Caco-2 (cell line): ENCODE measurements at regions not wholly inside any gene's neighbourhood (a gene's known extent, or its start where the extent isn't known, plus 50 kb on each side); places are given as distances from the start of the nearest gene placed in this dataset.

ENCODE experiments used
- BruUV-seq: library from RNA; stranded (reverse); fragments of 400-500 nt; replicated peaks from 2 replicates; lab custom pipeline; 2021; lab: Mats Ljungman, UMichigan
- CTCF ChIA-PET: fragments of 300-600 bp; sonication (Branson Sonifier 250); formaldehyde crosslinking; loops from one replicate; lab custom pipeline; 2022; ENCODE audit warnings: antibody characterized with exemption; lab: Charles Lee
- POLR2A ChIA-PET: fragments of 300-600 bp; sonication (Branson Sonifier 250); formaldehyde crosslinking; loops from one replicate; lab custom pipeline; 2022; ENCODE audit warnings: antibody characterized with exemption; lab: Charles Lee
- DNase-seq, 2 experiments: peaks; one replicate each; pipeline versions ENCODE4 v3.0.0 to v3.0.0-alpha.2; 2020 to 2022
- H3K27me3 ChIP-seq: replicated peaks from 2 replicates; pipeline ENCODE4 v1.6.0; 2011; ENCODE audit warnings: low read length; ENCODE audit not compliant: control insufficient read depth, insufficient read depth
- H3K36me3 ChIP-seq: 2 replicates; pipeline ENCODE4 v1.5.1; 2011; ENCODE audit warnings: low read length; ENCODE audit not compliant: control insufficient read depth, insufficient read depth
- H3K4me1 ChIP-seq: fragments of 250-450 bp; sonication (Bioruptor Pico); 2 replicates; pipeline ENCODE4 v1.5.1; 2020; ENCODE audit warnings: mild to moderate bottlenecking
- H3K4me3 ChIP-seq: 2 replicates; pipeline ENCODE4 v1.5.1; 2011; ENCODE audit warnings: low read depth, mild to moderate bottlenecking, control low read depth, low read length
- H3K9me3 ChIP-seq: fragments of 250-450 bp; sonication (Bioruptor Pico); 2 replicates; pipeline ENCODE4 v1.5.1; 2020; ENCODE audit warnings: mild to moderate bottlenecking, moderate library complexity
- H3K27ac Mint-ChIP-seq: one replicate; pipeline ENCODE4 v1.8.0; 2022; ENCODE audit warnings: mixed read lengths; ENCODE audit not compliant: unreplicated experiment
- H3K27me3 Mint-ChIP-seq: one replicate; pipeline ENCODE4 v1.8.0; 2022; ENCODE audit warnings: mixed read lengths; ENCODE audit not compliant: insufficient read depth, unreplicated experiment
- H3K36me3 Mint-ChIP-seq: one replicate; pipeline ENCODE4 v1.8.0; 2022; ENCODE audit warnings: mild to moderate bottlenecking, mixed read lengths; ENCODE audit not compliant: insufficient read depth, unreplicated experiment
- H3K4me1 Mint-ChIP-seq: one replicate; pipeline ENCODE4 v1.8.0; 2022; ENCODE audit warnings: low read depth, mixed read lengths; ENCODE audit not compliant: unreplicated experiment
- H3K4me3 Mint-ChIP-seq: one replicate; pipeline ENCODE4 v1.8.0; 2022; ENCODE audit warnings: mild to moderate bottlenecking, moderate library complexity, mixed read lengths; ENCODE audit not compliant: unreplicated experiment
- H3K9me3 Mint-ChIP-seq: one replicate; pipeline ENCODE4 v1.8.0; 2022; ENCODE audit warnings: mixed read lengths; ENCODE audit not compliant: unreplicated experiment
- CTCF ChIP-seq, 2 experiments: fragments of 200-600 bp in 1 of 2; IDR thresholded peaks; 1 replicate in 1 of 2; 2 replicates in 1 of 2; pipeline versions ENCODE4 v1.5.1 to v1.8.0; 2011 to 2022; ENCODE audit warnings: antibody characterized with exemption in 1 of 2, control low read depth in 1 of 2, inconsistent platforms in 1 of 2, low read depth in 1 of 2, low read length in 1 of 2, mild to moderate bottlenecking in 1 of 2, moderate library complexity in 1 of 2; ENCODE audit not compliant: insufficient read depth in 1 of 2, severe bottlenecking in 1 of 2, unreplicated experiment in 1 of 2
- intact Hi-C: fragments of 100-400 bp; cut with micrococcal nuclease; formaldehyde crosslinking; loops from one replicate; pipeline ENCODE4 v1.10.0; 2022; ENCODE audit not compliant: unreplicated experiment

- DNase-seq, result no peak
- Histone ChIP-seq H3K4me3 (no peak overlapping the region), H3K4me1 (peaks cover 10% of the 10 kb centered on the region; the same call in 1 of the 2 replicates), H3K36me3 (no peaks in the 10 kb centered on the region), H3K9me3 (no peaks in the 10 kb centered on the region), H3K27me3 (0 out of 2 replicates have a peak, but pooled peaks cover 1% of the 10 kb centered on the region)
- Mint-ChIP-seq H3K9me3 (no peaks in the 10 kb centered on the region), H3K27me3 (no peaks in the 10 kb centered on the region), H3K36me3 (no peaks in the 10 kb centered on the region), H3K27ac (no peak overlapping the region), H3K4me3 (no peak overlapping the region), H3K4me1 (peaks cover 8% of the 10 kb centered on the region)
- ChIA-PET POLR2A (no interaction called here), CTCF (no interaction called here)
- intact Hi-C loops, result no loop called here
- no TSS peak for BruUV-seq
- no peak for TF ChIP-seq CTCF (IDR thresholded peaks at IDR 0.05; ENCODE audit: insufficient read depth in 1 of 2, low read depth in 1 of 2, low read length in 1 of 2, severe bottlenecking in 1 of 2, unreplicated experiment in 1 of 2)
Observed at GRCh38 chr17:70604854-70605253, 435.5 kb downstream of the KCNJ2 start.

- Mint-ChIP-seq H3K27me3 (no peaks in the 10 kb centered on the region), H3K4me1 (peaks cover 8% of the 10 kb centered on the region), H3K36me3 (no peaks in the 10 kb centered on the region), H3K9me3 (no peaks in the 10 kb centered on the region), H3K27ac (no peak overlapping the region), H3K4me3 (no peak overlapping the region)
- peaks cover 10% of the 10 kb centered on the region; the same call in 1 of the 2 replicates for H3K4me1 ChIP-seq
- H3K9me3 ChIP-seq, result no peaks in the 10 kb centered on the region
- no peak for DNase-seq
- TF ChIP-seq CTCF (IDR thresholded peaks at IDR 0.05; ENCODE audit: insufficient read depth in 1 of 2, low read depth in 1 of 2, low read length in 1 of 2, severe bottlenecking in 1 of 2, unreplicated experiment in 1 of 2), result no peak
- no TSS peak for BruUV-seq
- intact Hi-C loops, result no loop called here
- no peaks in the 10 kb centered on the region for H3K36me3 ChIP-seq
- CTCF ChIA-PET, result no interaction called here
- no peak overlapping the region for H3K4me3 ChIP-seq
- 0 out of 2 replicates have a peak, but pooled peaks cover 1% of the 10 kb centered on the region for H3K27me3 ChIP-seq
- POLR2A ChIA-PET, result no interaction called here
Observed at GRCh38 chr17:70606086-70606485, 436.8 kb downstream of the KCNJ2 start.

- H3K4me3 Mint-ChIP-seq, result no peak overlapping the region
- 0 out of 2 replicates have a peak, but pooled peaks cover 1% of the 10 kb centered on the region for H3K27me3 ChIP-seq
- intact Hi-C loops, result no loop called here
- no peak overlapping the region for H3K4me3 ChIP-seq
- peaks cover 8% of the 10 kb centered on the region for H3K4me1 Mint-ChIP-seq
- H3K36me3 Mint-ChIP-seq, result no peaks in the 10 kb centered on the region
- CTCF ChIA-PET, result no interaction called here
- H3K9me3 Mint-ChIP-seq, result no peaks in the 10 kb centered on the region
- no TSS peak for BruUV-seq
- H3K4me1 ChIP-seq, result peaks cover 10% of the 10 kb centered on the region; the same call in 1 of the 2 replicates
- no peak for DNase-seq
- peaks cover 2% of the 10 kb centered on the region for H3K27me3 Mint-ChIP-seq
- no peak for TF ChIP-seq CTCF (IDR thresholded peaks at IDR 0.05; ENCODE audit: insufficient read depth in 1 of 2, low read depth in 1 of 2, low read length in 1 of 2, severe bottlenecking in 1 of 2, unreplicated experiment in 1 of 2)
- no peaks in the 10 kb centered on the region for H3K9me3 ChIP-seq
- no peak overlapping the region for H3K27ac Mint-ChIP-seq
- H3K36me3 ChIP-seq, result no peaks in the 10 kb centered on the region
- POLR2A ChIA-PET, result no interaction called here
Observed at GRCh38 chr17:70608193-70608592, 438.9 kb downstream of the KCNJ2 start.
